Smooth muscle cell (in vitro differentiated cells): ENCODE measurements at regions not wholly inside any gene's neighbourhood (a gene's known extent, or its start where the extent isn't known, plus 50 kb on each side); places are given as distances from the start of the nearest gene placed in this dataset.

Experiments
- DNase-seq: peaks from one replicate; lab custom pipeline; 2025; ENCODE audit not compliant: unreplicated experiment; lab: John Stamatoyannopoulos, UW
- H2AFZ ChIP-seq: fragments of 200-600 bp; sonication (generic); 2 replicates; pipeline ENCODE4 v1.6.0; 2016; ENCODE audit warnings: antibody characterized with exemption, low read depth, mild to moderate bottlenecking
- H3F3A ChIP-seq: fragments of 200-600 bp; sonication (generic); 2 replicates; pipeline ENCODE4 v1.6.0; 2017; ENCODE audit warnings: antibody characterized with exemption, low read depth
- H3K27ac ChIP-seq: fragments of 200-600 bp; sonication (generic); 2 replicates; pipeline ENCODE4 v1.5.1; 2016; ENCODE audit warnings: low read depth, mild to moderate bottlenecking
- H3K27me3 ChIP-seq: fragments of 200-600 bp; sonication (generic); 2 replicates; pipeline ENCODE4 v1.6.1; 2016; ENCODE audit warnings: low read depth, mild to moderate bottlenecking
- H3K36me3 ChIP-seq: fragments of 200-600 bp; sonication (generic); 2 replicates; pipeline ENCODE4 v1.5.1; 2016; ENCODE audit warnings: low read depth
- H3K4me1 ChIP-seq: fragments of 200-600 bp; sonication (generic); 2 replicates; pipeline ENCODE4 v1.5.1; 2016; ENCODE audit warnings: low read depth
- H3K4me2 ChIP-seq: fragments of 200-600 bp; sonication (generic); 2 replicates; pipeline ENCODE4 v1.6.0; 2016; ENCODE audit warnings: mild to moderate bottlenecking
- H3K4me3 ChIP-seq: fragments of 200-600 bp; sonication (generic); 2 replicates; pipeline ENCODE4 v1.5.1; 2016; ENCODE audit warnings: mild to moderate bottlenecking
- H3K79me2 ChIP-seq: fragments of 200-600 bp; sonication (generic); 2 replicates; pipeline ENCODE4 v1.6.0; 2016; ENCODE audit warnings: low read depth, mild to moderate bottlenecking
- H3K9ac ChIP-seq: fragments of 200-600 bp; sonication (generic); 2 replicates; pipeline ENCODE4 v1.6.0; 2016; ENCODE audit warnings: low read depth
- H3K9me3 ChIP-seq: fragments of 200-600 bp; sonication (generic); replicated peaks from 2 replicates; pipeline ENCODE4 v1.5.1; 2016; ENCODE audit warnings: low read depth
- H4K20me1 ChIP-seq: fragments of 200-600 bp; sonication (generic); 2 replicates; pipeline ENCODE4 v1.6.0; 2016; ENCODE audit warnings: low read depth
- CTCF ChIP-seq: fragments of 200-600 bp; sonication (generic); IDR thresholded peaks from 2 replicates; pipeline ENCODE4 v1.5.1; 2017; ENCODE audit warnings: borderline replicate concordance, mild to moderate bottlenecking, antibody characterized with exemption; ENCODE audit not compliant: insufficient read depth, poor library complexity, severe bottlenecking
- WGBS: methylation state at CpG from one replicate; pipeline ENCODE4 v1.1.7; 2016; ENCODE audit warnings: low lambda C conversion rate; 5-methylcytosine and 5-hydroxymethylcytosine counted together

DNA sequence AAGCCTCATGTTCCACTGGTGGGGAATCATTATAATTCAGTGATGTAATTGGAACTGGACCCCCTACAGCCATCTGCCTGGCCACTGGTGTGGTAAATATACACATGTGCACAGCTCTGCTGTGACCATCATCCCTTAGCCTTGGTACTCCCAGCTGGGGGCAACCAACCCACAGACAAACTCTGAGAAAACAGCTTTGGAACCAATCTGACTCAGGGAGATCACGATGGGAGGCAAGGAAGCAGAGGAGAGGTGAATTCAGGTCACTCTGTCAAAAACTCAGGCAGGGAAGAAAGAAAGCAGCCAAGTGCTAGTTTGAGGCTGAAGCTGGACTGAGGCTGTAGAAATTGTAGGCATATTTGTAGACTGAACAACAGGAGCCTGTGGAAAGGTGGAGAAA, 197.8 kb upstream of the GALNT2 start:
- H3K9me3 ChIP-seq = no peaks in the 10 kb centered on the region
- no peak overlapping the region for H3K4me2 ChIP-seq
- H3K79me2 ChIP-seq = no peaks in the 10 kb centered on the region
- H3K4me1 ChIP-seq = no peaks in the 10 kb centered on the region
- no peak for DNase-seq
- WGBS = 79% methylated on average over 1 of the region's 1 CpG
- no peaks in the 10 kb centered on the region for H3K36me3 ChIP-seq
- no peak overlapping the region for H3K4me3 ChIP-seq
- no peak overlapping the region for H3K9ac ChIP-seq
- no peak overlapping the region for H2AFZ ChIP-seq
- H3K27me3 ChIP-seq = no peaks in the 10 kb centered on the region
- no peaks in the 10 kb centered on the region for H3F3A ChIP-seq
- TF ChIP-seq CTCF = no peak
- no peak overlapping the region for H3K27ac ChIP-seq
- no peaks in the 10 kb centered on the region for H4K20me1 ChIP-seq

DNA sequence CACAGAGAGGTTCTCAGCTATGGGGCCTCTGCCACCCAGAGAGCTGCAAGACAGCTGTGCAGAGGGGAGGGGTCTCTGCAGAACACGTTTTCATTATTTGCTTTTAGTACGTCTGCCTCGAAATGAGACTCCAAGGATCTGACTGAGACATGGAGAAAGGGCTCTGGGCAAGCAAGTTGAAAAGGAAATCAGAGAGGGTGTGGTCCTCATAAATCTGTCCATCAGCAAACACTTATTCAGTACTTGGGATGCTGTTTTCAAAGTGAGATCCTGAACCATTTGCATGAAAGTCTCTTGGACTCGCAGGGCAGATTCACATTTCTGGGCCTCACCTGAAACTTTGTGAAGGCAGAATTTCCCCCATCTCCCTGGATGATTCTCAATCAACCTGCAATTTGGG, 197.4 kb upstream of the GALNT2 start:
- Histone ChIP-seq H3F3A (no peaks in the 10 kb centered on the region), H3K36me3 (no peaks in the 10 kb centered on the region), H3K4me1 (no peaks in the 10 kb centered on the region), H3K27me3 (no peaks in the 10 kb centered on the region), H3K79me2 (no peaks in the 10 kb centered on the region), H3K9me3 (no peaks in the 10 kb centered on the region), H4K20me1 (no peaks in the 10 kb centered on the region), H3K4me2 (no peak overlapping the region), H3K9ac (no peak overlapping the region), H2AFZ (no peak overlapping the region), H3K4me3 (no peak overlapping the region), H3K27ac (no peak overlapping the region)
- WGBS = 63% methylated on average over 4 of the region's 4 CpGs
- no peak for TF ChIP-seq CTCF
- no peak for DNase-seq

- no peaks in the 10 kb centered on the region for H3K36me3 ChIP-seq
- no peaks in the 10 kb centered on the region for H3K9me3 ChIP-seq
- 98% methylated on average over 2 of the region's 2 CpGs for WGBS
- H3K79me2 ChIP-seq = no peaks in the 10 kb centered on the region
- no peak overlapping the region for H3K9ac ChIP-seq
- H2AFZ ChIP-seq = no peak overlapping the region
- DNase-seq = no peak
- no peak for TF ChIP-seq CTCF
- no peak overlapping the region for H3K27ac ChIP-seq
- no peaks in the 10 kb centered on the region for H4K20me1 ChIP-seq
- H3K4me3 ChIP-seq = no peak overlapping the region
- H3K4me1 ChIP-seq = no peaks in the 10 kb centered on the region
- no peaks in the 10 kb centered on the region for H3F3A ChIP-seq
- H3K27me3 ChIP-seq = no peaks in the 10 kb centered on the region
- H3K4me2 ChIP-seq = no peak overlapping the region
These were observed 196.7 kb upstream of the GALNT2 start for GRCh38 chr1:229870381-229870780.

DNA sequence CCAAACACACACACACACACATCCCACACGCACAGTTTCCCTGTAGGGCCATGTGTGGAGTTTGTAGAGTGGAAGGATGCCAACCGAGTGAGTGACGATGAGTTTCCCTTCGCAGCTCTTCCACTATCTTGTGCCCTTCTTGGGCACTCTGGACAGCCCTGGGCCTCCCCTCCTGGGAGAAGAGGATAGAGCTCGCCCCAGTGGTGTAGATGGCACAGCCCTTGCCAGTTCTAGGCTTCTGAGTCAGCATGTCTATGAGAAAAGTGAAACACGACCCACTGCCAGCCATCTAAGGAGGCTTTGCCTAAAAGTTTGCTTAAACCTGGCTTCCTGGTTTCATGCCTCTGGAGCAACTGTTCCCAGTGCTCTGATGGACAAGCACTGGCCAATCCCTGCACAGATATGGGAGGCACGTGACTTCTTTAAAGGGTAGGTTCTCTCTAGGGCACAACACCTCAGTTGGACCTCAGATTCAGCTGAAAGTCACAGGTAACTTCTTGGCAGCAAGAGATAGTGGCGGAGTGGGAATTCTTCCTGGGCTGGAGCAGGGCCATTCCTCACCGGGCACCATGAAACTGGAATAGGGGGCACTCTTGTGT, 195.9 kb upstream of the GALNT2 start:
- Histone ChIP-seq H4K20me1 (no peaks in the 10 kb centered on the region), H3K9me3 (no peaks in the 10 kb centered on the region), H3K9ac (no peak overlapping the region), H3K27ac (no peak overlapping the region), H3K36me3 (no peaks in the 10 kb centered on the region), H3K4me1 (no peaks in the 10 kb centered on the region), H3K4me2 (no peak overlapping the region), H3K27me3 (no peaks in the 10 kb centered on the region), H2AFZ (no peak overlapping the region), H3K79me2 (no peaks in the 10 kb centered on the region), H3F3A (no peaks in the 10 kb centered on the region), H3K4me3 (no peak overlapping the region)
- no peak for TF ChIP-seq CTCF
- 92% methylated on average over 9 of the region's 9 CpGs for WGBS
- no peak for DNase-seq
